ENCODE measurements at regions not wholly inside any gene's neighbourhood (a gene's known extent, or its start where the extent isn't known, plus 50 kb on each side); places are given as distances from the start of the nearest gene placed in this dataset.

- peak; percentile 76 for DNase-seq (ENCODE audit: extremely low read depth, low read depth)
- TF ChIP-seq CTCF (IDR thresholded peaks at IDR 0.05; ENCODE audit: low read depth, low read length, missing control alignments) = peak; percentile 63
- H3K4me3 ChIP-seq (replicated peaks; ENCODE audit: low read depth, low read length) = no peak overlapping the region
These were observed 54.3 kb upstream of the PPP2R5C start for GRCh38 chr14:101707068-101707842.

GRCh38 chr14:101707863-101708620, 53.5 kb upstream of the PPP2R5C start:
- H3K4me3 ChIP-seq (replicated peaks; ENCODE audit: low read depth, low read length) = no peak overlapping the region
- DNase-seq (ENCODE audit: extremely low read depth, low read depth) = no peak
- no peak for TF ChIP-seq CTCF (IDR thresholded peaks at IDR 0.05; ENCODE audit: low read depth, low read length, missing control alignments)

- no peak for TF ChIP-seq CTCF (IDR thresholded peaks at IDR 0.05; ENCODE audit: low read depth, low read length, missing control alignments)
- H3K4me3 ChIP-seq (replicated peaks; ENCODE audit: low read depth, low read length) = no peak overlapping the region
- DNase-seq (ENCODE audit: extremely low read depth, low read depth) = no peak
These were observed 52.5 kb upstream of the PPP2R5C start for GRCh38 chr14:101708853-101709532.

GRCh38 chr14:101709533-101709881, 52.0 kb upstream of the PPP2R5C start:
- no peak overlapping the region for H3K4me3 ChIP-seq (replicated peaks; ENCODE audit: low read depth, low read length)
- no peak for TF ChIP-seq CTCF (IDR thresholded peaks at IDR 0.05; ENCODE audit: low read depth, low read length, missing control alignments)
- DNase-seq (ENCODE audit: extremely low read depth, low read depth) = no peak

- DNase-seq (ENCODE audit: extremely low read depth, low read depth) = no peak
- no peak overlapping the region for H3K4me3 ChIP-seq (replicated peaks; ENCODE audit: low read depth, low read length)
- no peak for TF ChIP-seq CTCF (IDR thresholded peaks at IDR 0.05; ENCODE audit: low read depth, low read length, missing control alignments)
These were observed 51.3 kb upstream of the PPP2R5C start for GRCh38 chr14:101709962-101710931.

All from HFF-Myc (cell line).